Loucy (cell line): ENCODE measurements at regions not wholly inside any gene's neighbourhood (a gene's known extent, or its start where the extent isn't known, plus 50 kb on each side); places are given as distances from the start of the nearest gene placed in this dataset.

Experiments
- H2AFZ ChIP-seq: fragments of 200-600 bp; sonication (generic); 2 replicates; pipeline ENCODE4 v1.6.0; 2016; ENCODE audit warnings: antibody characterized with exemption, mild to moderate bottlenecking, low read length, moderate library complexity
- H3F3A ChIP-seq: fragments of 200-600 bp; 2 replicates; pipeline ENCODE4 v1.6.0; 2016; ENCODE audit warnings: antibody characterized with exemption, low read depth, mild to moderate bottlenecking
- H3K27me3 ChIP-seq: fragments of 200-600 bp; sonication (generic); 2 replicates; pipeline ENCODE4 v1.6.1; 2014; ENCODE audit warnings: low read length, mild to moderate bottlenecking; ENCODE audit not compliant: insufficient read depth, poor library complexity, severe bottlenecking
- H3K36me3 ChIP-seq: fragments of 200-600 bp; sonication (generic); 2 replicates; pipeline ENCODE4 v1.6.1; 2016; ENCODE audit warnings: low read length; ENCODE audit not compliant: insufficient read depth
- H3K4me1 ChIP-seq: fragments of 200-600 bp; sonication (generic); 2 replicates; pipeline ENCODE4 v1.5.1; 2014; ENCODE audit warnings: low read length, mild to moderate bottlenecking; ENCODE audit not compliant: insufficient read depth, poor library complexity, severe bottlenecking
- H3K4me2 ChIP-seq: fragments of 200-600 bp; sonication (generic); 2 replicates; pipeline ENCODE4 v1.6.0; 2014; ENCODE audit warnings: antibody characterized with exemption, low read length, low read depth, mild to moderate bottlenecking; ENCODE audit not compliant: poor library complexity, severe bottlenecking
- H3K4me3 ChIP-seq: fragments of 200-600 bp; sonication (generic); 2 replicates; pipeline ENCODE4 v1.5.1; 2014; ENCODE audit warnings: low read length, mild to moderate bottlenecking, mixed read lengths; ENCODE audit not compliant: poor library complexity, severe bottlenecking
- H3K79me2 ChIP-seq: fragments of 200-600 bp; sonication (generic); 2 replicates; pipeline ENCODE4 v1.6.1; 2014; ENCODE audit warnings: low read length; ENCODE audit not compliant: insufficient read depth
- H3K9ac ChIP-seq: fragments of 200-600 bp; sonication (generic); 2 replicates; pipeline ENCODE4 v1.6.0; 2014; ENCODE audit warnings: mild to moderate bottlenecking, low read depth, low read length, moderate library complexity; ENCODE audit not compliant: poor library complexity, severe bottlenecking
- H3K9me2 ChIP-seq: fragments of 200-600 bp; sonication (generic); replicated peaks from 2 replicates; pipeline ENCODE4 v1.6.1; 2016; ENCODE audit warnings: low read depth, low read length, mixed read lengths
- H3K9me3 ChIP-seq: fragments of 200-600 bp; sonication (generic); 2 replicates; pipeline ENCODE4 v1.6.1; 2014; ENCODE audit warnings: mild to moderate bottlenecking, antibody characterized with exemption, low read length, low read depth; ENCODE audit not compliant: insufficient read depth
- H4K20me1 ChIP-seq: fragments of 200-600 bp; sonication (generic); 2 replicates; pipeline ENCODE4 v1.6.0; 2014; ENCODE audit warnings: antibody characterized with exemption, low read length, mild to moderate bottlenecking; ENCODE audit not compliant: insufficient read depth, poor library complexity, severe bottlenecking
- CTCF ChIP-seq: fragments of 200-600 bp; sonication (generic); conservative IDR thresholded peaks from 2 replicates; pipeline ENCODE4 v1.5.1; 2014; ENCODE audit warnings: mild to moderate bottlenecking, antibody characterized with exemption, low read length
- EZH2phosphoT487 ChIP-seq: fragments of 200-600 bp; IDR thresholded peaks from 2 replicates; pipeline ENCODE4 v1.6.1; 2018; ENCODE audit warnings: antibody characterized with exemption, mild to moderate bottlenecking, moderate library complexity, borderline replicate concordance

DNA sequence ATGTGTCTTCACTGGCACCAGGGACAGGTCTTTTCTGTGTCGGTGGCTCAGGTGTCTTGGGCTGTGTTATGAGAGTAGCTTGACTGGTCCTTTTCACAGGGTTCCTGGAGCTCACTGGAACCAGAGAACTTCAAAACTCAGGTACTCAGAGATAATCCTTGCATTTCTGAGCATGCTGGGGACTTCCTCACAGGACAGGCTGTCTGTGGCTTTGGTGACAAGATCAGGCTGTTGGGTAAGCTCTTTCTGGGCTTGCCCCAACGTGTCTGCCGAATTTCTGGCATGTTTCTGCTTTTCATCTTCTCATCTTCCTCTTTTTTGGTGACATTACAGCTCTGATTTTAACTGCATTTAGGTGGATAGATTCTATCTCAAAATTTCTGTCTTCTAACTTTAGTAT is 270.0 kb downstream of the CDH26 start:
- Histone ChIP-seq H4K20me1 (no peaks in the 10 kb centered on the region), H3K36me3 (no peaks in the 10 kb centered on the region), H3K9me2 (no peaks in the 10 kb centered on the region), H3K27me3 (no peaks in the 10 kb centered on the region), H2AFZ (no peak overlapping the region), H3F3A (no peaks in the 10 kb centered on the region), H3K4me2 (no peak overlapping the region), H3K4me1 (no peaks in the 10 kb centered on the region), H3K79me2 (no peaks in the 10 kb centered on the region), H3K9ac (no peak overlapping the region), H3K4me3 (no peak overlapping the region), H3K9me3 (no peaks in the 10 kb centered on the region)
- no peak for TF ChIP-seq CTCF
- no peak for TF ChIP-seq EZH2phosphoT487

GRCh38 chr20:60232380-60232779 is 274.2 kb downstream of the CDH26 start:
- Histone ChIP-seq H3K4me1 (no peaks in the 10 kb centered on the region), H3K9me3 (no peaks in the 10 kb centered on the region), H3K4me2 (no peak overlapping the region), H4K20me1 (no peaks in the 10 kb centered on the region), H3K9ac (no peak overlapping the region), H3F3A (no peaks in the 10 kb centered on the region), H3K4me3 (no peak overlapping the region), H3K79me2 (no peaks in the 10 kb centered on the region), H2AFZ (no peak overlapping the region), H3K36me3 (no peaks in the 10 kb centered on the region), H3K27me3 (no peaks in the 10 kb centered on the region), H3K9me2 (no peaks in the 10 kb centered on the region)
- no peak for TF ChIP-seq CTCF
- no peak for TF ChIP-seq EZH2phosphoT487

GRCh38 chr20:60233018-60233630 is 274.9 kb downstream of the CDH26 start:
- Histone ChIP-seq H3F3A (no peaks in the 10 kb centered on the region), H3K4me1 (peaks cover 3% of the 10 kb centered on the region), H3K9ac (no peak overlapping the region), H3K27me3 (no peaks in the 10 kb centered on the region), H3K36me3 (no peaks in the 10 kb centered on the region), H2AFZ (no peak overlapping the region), H3K4me2 (no peak overlapping the region), H3K9me2 (no peaks in the 10 kb centered on the region), H3K79me2 (no peaks in the 10 kb centered on the region), H3K4me3 (no peak overlapping the region), H4K20me1 (no peaks in the 10 kb centered on the region), H3K9me3 (no peaks in the 10 kb centered on the region)
- TF ChIP-seq EZH2phosphoT487 (no peak), CTCF (no peak)
